ENCODE measurements at regions not wholly inside any gene's neighbourhood (a gene's known extent, or its start where the extent isn't known, plus 50 kb on each side); places are given as distances from the start of the nearest gene placed in this dataset.

- TF ChIP-seq CTCF (IDR thresholded peaks at IDR 0.05) (no peak), POLR2A (IDR thresholded peaks at IDR 0.05) (no peak)
These were observed 367.9 kb upstream of the SLIT2 start for GRCh38 chr4:19883841-19884240.

Data from adrenal gland (tissue), 5 donors.